Neural cell (in vitro differentiated cells): ENCODE measurements at regions not wholly inside any gene's neighbourhood (a gene's known extent, or its start where the extent isn't known, plus 50 kb on each side); places are given as distances from the start of the nearest gene placed in this dataset.

ENCODE experiments used
- H2AFZ ChIP-seq: fragments of 200-600, 300-800 bp; sonication (generic), shearing (Covaris generic); 2 replicates; pipeline ENCODE4 v1.6.0; 2014; ENCODE audit warnings: low read depth, mild to moderate bottlenecking, antibody characterized with exemption, low read length, moderate library complexity
- H3F3A ChIP-seq: fragments of 200-600 bp; shearing (Covaris generic); 2 replicates; pipeline ENCODE4 v1.6.1; 2016; ENCODE audit warnings: mild to moderate bottlenecking, moderate library complexity, mixed read lengths, antibody characterized with exemption, low read length; ENCODE audit not compliant: insufficient read depth, poor library complexity, severe bottlenecking
- H3K27ac ChIP-seq: fragments of 200-600, 300-800 bp; sonication (generic), shearing (Covaris generic); 2 replicates; pipeline ENCODE4 v1.5.1; 2014; ENCODE audit warnings: mild to moderate bottlenecking, low read length, moderate library complexity
- H3K27me3 ChIP-seq: fragments of 300-800, 200-600 bp; sonication (generic), shearing (Covaris generic); 2 replicates; pipeline ENCODE4 v1.6.0; 2014; ENCODE audit warnings: mild to moderate bottlenecking, low read depth, low read length, moderate library complexity; ENCODE audit not compliant: insufficient read depth
- H3K36me3 ChIP-seq: fragments of 300-800, 200-600 bp; sonication (generic), shearing (Covaris generic); 2 replicates; pipeline ENCODE4 v1.5.1; 2014; ENCODE audit warnings: mild to moderate bottlenecking, antibody characterized with exemption, low read length, moderate library complexity; ENCODE audit not compliant: insufficient read depth
- H3K4me2 ChIP-seq: fragments of 300-800, 200-600 bp; sonication (generic), shearing (Covaris generic); 2 replicates; pipeline ENCODE4 v1.6.0; 2014; ENCODE audit warnings: mild to moderate bottlenecking, low read length
- H3K4me3 ChIP-seq: fragments of 300-800, 200-600 bp; sonication (generic), shearing (Covaris generic); 2 replicates; pipeline ENCODE4 v1.5.1; 2014; ENCODE audit warnings: mild to moderate bottlenecking, low read length, moderate library complexity
- H3K79me2 ChIP-seq: fragments of 200-600 bp; shearing (Covaris generic); replicated peaks from 2 replicates; pipeline ENCODE4 v1.6.0; 2014; ENCODE audit warnings: mild to moderate bottlenecking, low read length, moderate library complexity; ENCODE audit not compliant: insufficient read depth
- H3K9ac ChIP-seq: fragments of 300-800, 200-600 bp; sonication (generic), shearing (Covaris generic); 2 replicates; pipeline ENCODE4 v1.6.1; 2016; ENCODE audit warnings: mild to moderate bottlenecking, low read length, mixed read lengths
- H3K9me2 ChIP-seq: fragments of 200-600 bp; shearing (Covaris generic); 2 replicates; pipeline ENCODE4 v1.6.1; 2016; ENCODE audit warnings: mild to moderate bottlenecking, low read length, mixed read lengths; ENCODE audit not compliant: insufficient read depth
- H3K9me3 ChIP-seq: fragments of 200-600, 300-800 bp; sonication (generic), shearing (Covaris generic); 2 replicates; pipeline ENCODE4 v1.6.1; 2016; ENCODE audit warnings: mild to moderate bottlenecking, mixed run types, low read length, moderate library complexity, mixed read lengths
- H4K20me1 ChIP-seq: fragments of 200-600 bp; shearing (Covaris generic); 2 replicates; pipeline ENCODE4 v1.6.1; 2016; ENCODE audit warnings: mild to moderate bottlenecking, mixed run types; ENCODE audit not compliant: insufficient read depth
- CTCF ChIP-seq: fragments of 450-650 bp; IDR thresholded peaks from 2 replicates; pipeline ENCODE4 v1.5.1; 2014; ENCODE audit warnings: antibody characterized with exemption, mild to moderate bottlenecking, moderate library complexity; ENCODE audit not compliant: poor library complexity, severe bottlenecking
- EP300 ChIP-seq: fragments of 450-650 bp; conservative IDR thresholded peaks from 2 replicates; pipeline ENCODE4 v1.6.1; 2014; ENCODE audit warnings: antibody characterized with exemption, mild to moderate bottlenecking, moderate library complexity; ENCODE audit not compliant: poor library complexity, severe bottlenecking
- EZH2 ChIP-seq: fragments of 200-600, 300-800 bp; shearing (Covaris generic), sonication (generic); IDR thresholded peaks from 2 replicates; pipeline ENCODE4 v1.6.1; 2014; ENCODE audit warnings: antibody characterized with exemption, low read length, borderline replicate concordance, mild to moderate bottlenecking; ENCODE audit not compliant: insufficient read depth, poor library complexity, severe bottlenecking
- MXI1 ChIP-seq: fragments of 450-650 bp; conservative IDR thresholded peaks from 2 replicates; pipeline ENCODE4 v1.6.1; 2014; ENCODE audit warnings: antibody characterized with exemption, mild to moderate bottlenecking; ENCODE audit not compliant: poor library complexity, severe bottlenecking
- POLR2AphosphoS5 ChIP-seq: IDR thresholded peaks from 2 replicates; pipeline ENCODE4 v1.6.1; 2012
- RAD21 ChIP-seq: fragments of 450-650 bp; conservative IDR thresholded peaks from 2 replicates; pipeline ENCODE4 v1.6.1; 2014; ENCODE audit warnings: antibody characterized with exemption, mild to moderate bottlenecking, moderate library complexity
- REST ChIP-seq: IDR thresholded peaks from 2 replicates; pipeline ENCODE4 v1.6.1; 2012; ENCODE audit warnings: borderline replicate concordance
- SMC3 ChIP-seq: fragments of 450-650 bp; conservative IDR thresholded peaks from 2 replicates; pipeline ENCODE4 v1.6.1; 2014; ENCODE audit warnings: antibody characterized with exemption, mild to moderate bottlenecking, moderate library complexity; ENCODE audit not compliant: poor library complexity
- TAF1 ChIP-seq: IDR thresholded peaks from 2 replicates; pipeline ENCODE4 v1.6.1; 2012; ENCODE audit warnings: low read depth

- no peak overlapping the region for H2AFZ ChIP-seq
- no peaks in the 10 kb centered on the region for H3K79me2 ChIP-seq
- H3K9me2 ChIP-seq, result no peaks in the 10 kb centered on the region
- H4K20me1 ChIP-seq, result no peaks in the 10 kb centered on the region
- TF ChIP-seq POLR2AphosphoS5 (no peak), RAD21 (no peak), EZH2 (no peak), TAF1 (no peak), EP300 (no peak), CTCF (no peak), REST (no peak), MXI1 (no peak), SMC3 (no peak)
- no peaks in the 10 kb centered on the region for H3F3A ChIP-seq
- H3K27ac ChIP-seq, result no peak overlapping the region
- no peak overlapping the region for H3K4me2 ChIP-seq
- no peaks in the 10 kb centered on the region for H3K9me3 ChIP-seq
- H3K27me3 ChIP-seq, result no peaks in the 10 kb centered on the region
- no peak overlapping the region for H3K4me3 ChIP-seq
- no peaks in the 10 kb centered on the region for H3K36me3 ChIP-seq
- no peak overlapping the region for H3K9ac ChIP-seq
Measured at GRCh38 chr11:98289617-98290263, 731.0 kb upstream of the CNTN5 start.

GRCh38 chr11:98296091-98296880 lies 724.5 kb upstream of the CNTN5 start:
- TF ChIP-seq REST (no peak), SMC3 (no peak), CTCF (no peak), TAF1 (no peak), EP300 (no peak), POLR2AphosphoS5 (no peak), MXI1 (no peak)
- H3K9me3 ChIP-seq, result no peaks in the 10 kb centered on the region
- H2AFZ ChIP-seq, result no peak overlapping the region
- H3F3A ChIP-seq, result no peaks in the 10 kb centered on the region
- H3K27ac ChIP-seq, result no peak overlapping the region
- no peaks in the 10 kb centered on the region for H4K20me1 ChIP-seq
- no peaks in the 10 kb centered on the region for H3K27me3 ChIP-seq
- no peaks in the 10 kb centered on the region for H3K36me3 ChIP-seq
- H3K4me2 ChIP-seq, result no peak overlapping the region
- H3K79me2 ChIP-seq, result no peaks in the 10 kb centered on the region
- H3K9ac ChIP-seq, result no peak overlapping the region
- H3K9me2 ChIP-seq, result no peaks in the 10 kb centered on the region
- no peak overlapping the region for H3K4me3 ChIP-seq
